ENCODE measurements at regions not wholly inside any gene's neighbourhood (a gene's known extent, or its start where the extent isn't known, plus 50 kb on each side); places are given as distances from the start of the nearest gene placed in this dataset.
A peak's percentile ranks its signal among the peaks of the same experiment; 100 is the strongest.

- peak; percentile 55; the same call in 1 of the 2 replicates for TF ChIP-seq SIX4 (CRISPR knock-in tag; IDR thresholded peaks at IDR 0.05)
- TF ChIP-seq ZBTB40 (IDR thresholded peaks at IDR 0.05): no peak
- peak; percentile 84 for TF ChIP-seq ZBTB40 (CRISPR knock-in tag; IDR thresholded peaks at IDR 0.05)
- TF ChIP-seq ZNF792 (CRISPR knock-in tag; IDR thresholded peaks at IDR 0.05): peak; percentile 92
- TF ChIP-seq BHLHE40 (IDR thresholded peaks at IDR 0.05; ENCODE audit: low read length): 0 out of 2 replicates have a peak, but pooled peaks have one; percentile 39
- TF ChIP-seq KAT7 (CRISPR knock-in tag; IDR thresholded peaks at IDR 0.05; ENCODE audit: borderline replicate concordance): peak; percentile 81; the same call in 1 of the 2 replicates
- no peak for TF ChIP-seq ETS1 (CRISPR knock-in tag; IDR thresholded peaks at IDR 0.05)
- no peak for TF ChIP-seq TEAD2 (CRISPR knock-in tag; IDR thresholded peaks at IDR 0.05)
Observed at GRCh38 chr6:27772261-27773001, 139.8 kb downstream of the OR2B2 start.

All from HepG2 (cell line).